HG02973 (cell line): ENCODE measurements at regions not wholly inside any gene's neighbourhood (a gene's known extent, or its start where the extent isn't known, plus 50 kb on each side); places are given as distances from the start of the nearest gene placed in this dataset.

Experiments used
- ATAC-seq: cut with Tn5 transposase; IDR thresholded peaks from one replicate; pipeline ENCODE4 v1.9.1; 2021; ENCODE audit warnings: moderate library complexity; ENCODE audit not compliant: unreplicated experiment

- no peak for ATAC-seq
These were observed 630.8 kb upstream of the IMPG1 start for GRCh38 chr6:76703285-76703684.

GRCh38 chr6:76702187-76702586, 629.7 kb upstream of the IMPG1 start:
- ATAC-seq: no peak

GRCh38 chr6:76701610-76702009, 629.1 kb upstream of the IMPG1 start:
- ATAC-seq: no peak

GRCh38 chr6:76697585-76697984, 625.1 kb upstream of the IMPG1 start:
- no peak for ATAC-seq

GRCh38 chr6:76694795-76695194, 622.3 kb upstream of the IMPG1 start:
- ATAC-seq: no peak

- ATAC-seq: no peak
These were observed 612.4 kb upstream of the IMPG1 start for GRCh38 chr6:76684875-76685274.

GRCh38 chr6:76683985-76684384, 611.5 kb upstream of the IMPG1 start:
- no peak for ATAC-seq

GRCh38 chr6:76682842-76683241, 610.4 kb upstream of the IMPG1 start:
- ATAC-seq: no peak

- ATAC-seq: no peak
These were observed 609.3 kb upstream of the IMPG1 start for GRCh38 chr6:76681781-76682180.

- ATAC-seq: no peak
These were observed 604.6 kb upstream of the IMPG1 start for GRCh38 chr6:76677017-76677416.

- no peak for ATAC-seq
These were observed 599.3 kb upstream of the IMPG1 start for GRCh38 chr6:76671751-76672150.

GRCh38 chr6:76644231-76644630, 571.8 kb upstream of the IMPG1 start:
- no peak for ATAC-seq

- no peak for ATAC-seq
These were observed 567.5 kb upstream of the IMPG1 start for GRCh38 chr6:76639941-76640340.

GRCh38 chr6:76634695-76635094, 562.2 kb upstream of the IMPG1 start:
- no peak for ATAC-seq

- ATAC-seq: no peak
These were observed 560.8 kb upstream of the IMPG1 start for GRCh38 chr6:76633259-76633658.

- ATAC-seq: no peak
These were observed 559.2 kb upstream of the IMPG1 start for GRCh38 chr6:76631622-76632021.

GRCh38 chr6:76615395-76615794, 542.9 kb upstream of the IMPG1 start:
- ATAC-seq: no peak

GRCh38 chr6:76612954-76613353, 540.5 kb upstream of the IMPG1 start:
- ATAC-seq: no peak

GRCh38 chr6:76609160-76609559, 536.7 kb upstream of the IMPG1 start:
- no peak for ATAC-seq

- no peak for ATAC-seq
These were observed 521.6 kb upstream of the IMPG1 start for GRCh38 chr6:76594109-76594508.

GRCh38 chr6:76593668-76594067, 521.2 kb upstream of the IMPG1 start:
- no peak for ATAC-seq

- no peak for ATAC-seq
These were observed 520.1 kb upstream of the IMPG1 start for GRCh38 chr6:76592566-76592965.

GRCh38 chr6:76587271-76587670, 514.8 kb upstream of the IMPG1 start:
- no peak for ATAC-seq

- no peak for ATAC-seq
These were observed 511.7 kb upstream of the IMPG1 start for GRCh38 chr6:76584121-76584520.
